NCI-H748 (cell line): ENCODE measurements at regions not wholly inside any gene's neighbourhood (a gene's known extent, or its start where the extent isn't known, plus 50 kb on each side); places are given as distances from the start of the nearest gene placed in this dataset.

Experiments
- DNase-seq: peaks from one replicate; lab custom pipeline; 2025; ENCODE audit not compliant: unreplicated experiment; lab: John Stamatoyannopoulos, UW

DNA sequence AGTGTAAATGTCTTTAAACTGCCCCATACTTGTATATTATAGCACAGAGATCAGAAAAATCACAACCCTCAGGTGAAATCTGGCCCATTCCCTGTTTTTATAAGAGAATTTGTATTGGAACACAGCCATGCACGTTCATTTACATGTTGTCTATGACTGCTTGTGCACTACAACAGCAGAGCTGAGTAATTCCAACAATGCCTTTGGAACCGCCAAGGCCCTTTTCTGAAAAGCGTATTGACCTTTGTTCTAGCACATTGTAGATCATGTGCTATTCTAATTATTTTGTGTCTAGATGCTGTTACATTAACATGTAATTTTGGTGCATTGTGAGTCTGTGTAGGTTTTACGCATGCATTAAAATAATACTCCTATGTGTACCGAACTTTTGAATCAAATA lies 339.6 kb downstream of the CHRM3 start:
- DNase-seq: peak; percentile 7

DNA sequence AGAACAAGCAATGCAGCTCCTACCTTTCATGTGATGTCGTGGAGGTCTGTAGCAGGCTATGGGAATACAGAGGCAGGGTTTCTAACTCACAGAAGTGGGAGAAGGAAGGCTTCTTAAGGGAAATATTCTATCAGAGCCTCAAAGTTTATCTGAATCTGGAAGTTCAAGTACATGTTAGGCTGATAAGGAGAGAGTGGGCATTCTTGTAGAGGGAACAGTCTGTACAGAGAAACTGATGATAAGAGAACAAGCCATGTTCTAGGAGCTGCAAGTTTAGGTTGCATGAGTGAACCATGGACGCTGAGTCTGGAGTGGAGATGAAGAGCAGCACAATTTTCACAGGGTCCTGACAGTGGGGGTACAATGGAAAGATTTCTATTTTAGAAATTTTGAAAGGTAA lies 344.0 kb downstream of the CHRM3 start:
- DNase-seq: no peak

DNA sequence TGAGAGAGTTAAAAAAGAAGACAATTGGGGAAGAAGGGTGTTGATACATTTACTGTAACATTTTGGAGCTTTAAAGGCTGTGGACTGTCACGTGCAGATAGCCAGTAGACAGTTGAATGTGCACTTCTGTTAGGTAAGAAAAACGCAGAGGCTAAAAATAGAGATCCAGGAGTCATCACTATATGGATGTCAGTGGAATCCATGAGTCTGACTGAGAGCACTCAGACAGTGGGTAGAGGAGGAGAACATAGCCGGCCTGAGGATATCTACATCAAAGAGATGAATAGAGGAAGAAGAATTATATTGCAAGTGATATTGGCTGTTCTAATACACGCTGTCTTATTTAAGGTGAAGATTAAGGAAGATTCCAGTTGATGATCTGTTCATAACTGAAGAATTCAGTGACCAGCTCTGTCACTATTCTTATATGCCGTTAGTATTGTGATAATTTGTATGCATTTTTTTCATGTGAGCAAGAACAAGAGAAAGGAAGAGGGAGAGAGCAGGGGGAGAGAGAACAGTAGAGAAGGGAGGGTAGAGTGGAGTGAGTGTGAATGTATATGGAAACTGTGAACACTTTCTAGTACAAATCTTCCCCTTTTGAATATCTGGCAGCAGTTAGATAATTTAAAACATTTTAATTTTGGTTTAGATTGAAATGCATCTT lies 344.8 kb downstream of the CHRM3 start:
- DNase-seq: no peak

DNA sequence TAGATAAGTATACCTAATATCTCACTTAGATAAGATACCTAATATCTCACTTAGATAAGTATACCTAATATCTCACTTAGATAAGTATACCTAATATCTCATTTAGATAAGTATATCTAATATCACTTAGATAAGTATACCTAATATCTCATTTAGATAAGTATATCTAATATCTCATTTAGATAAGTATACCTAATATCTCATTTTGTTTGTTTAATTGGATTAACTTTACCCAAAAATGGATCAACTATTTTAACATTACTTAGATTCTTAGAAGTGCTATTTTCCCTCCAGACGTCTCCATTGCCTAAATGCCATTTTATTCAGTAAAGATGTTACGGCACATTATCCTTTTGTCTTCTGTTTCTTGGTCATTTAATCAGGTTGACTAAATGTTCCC lies 346.4 kb downstream of the CHRM3 start:
- no peak for DNase-seq

DNA sequence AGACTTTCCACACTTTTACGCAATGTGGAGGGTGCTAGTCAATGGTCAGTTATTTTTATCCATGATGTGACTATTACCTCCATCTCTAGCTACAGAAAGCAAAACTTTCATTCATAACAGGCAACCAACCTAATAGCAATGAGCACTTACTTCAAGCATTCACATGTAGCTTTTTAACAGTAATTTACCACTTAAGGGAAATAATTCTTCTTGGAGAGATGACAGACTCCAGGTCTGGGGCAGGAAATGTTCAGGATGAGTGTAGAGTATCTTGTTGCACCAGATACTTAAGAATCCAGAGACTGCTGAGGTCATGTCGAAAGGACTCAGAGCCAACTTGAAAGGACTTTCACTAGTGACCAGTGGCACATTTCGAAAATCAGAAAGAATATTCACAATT lies 347.6 kb downstream of the CHRM3 start:
- no peak for DNase-seq

DNA sequence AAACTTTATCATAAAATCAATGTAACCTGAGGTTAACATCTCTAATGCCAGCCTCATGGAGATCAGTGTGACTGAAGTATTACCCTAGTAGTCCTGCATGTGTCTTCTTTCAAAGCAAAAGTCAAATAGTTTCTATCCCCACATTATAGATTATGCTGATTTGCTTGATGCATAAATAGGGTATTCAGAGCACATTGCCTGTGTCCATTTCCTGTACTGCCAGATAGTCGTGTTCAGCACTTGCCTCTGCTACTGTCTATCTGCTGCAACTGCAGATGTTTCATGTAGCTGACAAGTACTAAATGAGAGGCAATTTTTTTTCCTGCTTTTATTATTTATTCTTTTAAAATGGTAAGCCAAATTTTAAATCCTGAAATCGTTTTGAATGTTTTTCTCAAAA lies 348.7 kb downstream of the CHRM3 start:
- DNase-seq: no peak

DNA sequence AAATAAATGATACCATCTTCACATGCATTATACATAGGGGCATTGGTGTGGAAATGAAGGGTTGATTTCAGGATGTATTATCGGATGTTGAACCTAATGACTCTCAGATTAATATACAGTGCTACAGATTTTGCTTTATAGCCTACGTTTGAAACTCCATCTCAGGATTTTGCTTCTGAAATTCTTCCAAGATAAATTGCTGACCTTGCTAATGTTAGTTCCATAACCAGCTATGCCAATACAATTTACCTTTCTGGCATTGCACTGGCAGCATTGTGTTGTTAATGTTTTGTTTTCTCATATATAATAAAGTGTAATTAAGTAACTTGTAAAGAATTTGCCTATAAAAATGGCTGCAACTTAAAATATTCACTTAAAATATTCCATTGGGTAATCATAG lies 350.1 kb downstream of the CHRM3 start:
- no peak for DNase-seq

DNA sequence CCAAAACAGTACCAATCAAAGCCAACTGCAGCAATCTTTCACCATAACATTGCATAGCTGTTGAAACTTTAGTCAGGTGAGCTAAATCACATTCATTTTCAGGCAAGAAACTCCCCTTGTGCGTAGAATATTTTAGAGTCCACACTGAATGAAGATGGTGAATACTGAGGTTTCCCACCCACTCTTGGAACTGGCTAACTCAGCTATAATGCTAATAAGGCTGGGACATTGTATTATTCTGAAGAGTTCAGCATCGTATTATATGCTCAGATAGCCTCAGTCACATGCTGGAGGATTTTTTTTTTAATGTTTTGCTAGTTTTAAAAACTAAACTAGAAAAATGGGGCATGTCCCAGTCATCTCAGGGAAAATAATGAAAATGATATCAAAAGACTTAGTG lies 352.3 kb upstream of the FMN2 start:
- DNase-seq: no peak

DNA sequence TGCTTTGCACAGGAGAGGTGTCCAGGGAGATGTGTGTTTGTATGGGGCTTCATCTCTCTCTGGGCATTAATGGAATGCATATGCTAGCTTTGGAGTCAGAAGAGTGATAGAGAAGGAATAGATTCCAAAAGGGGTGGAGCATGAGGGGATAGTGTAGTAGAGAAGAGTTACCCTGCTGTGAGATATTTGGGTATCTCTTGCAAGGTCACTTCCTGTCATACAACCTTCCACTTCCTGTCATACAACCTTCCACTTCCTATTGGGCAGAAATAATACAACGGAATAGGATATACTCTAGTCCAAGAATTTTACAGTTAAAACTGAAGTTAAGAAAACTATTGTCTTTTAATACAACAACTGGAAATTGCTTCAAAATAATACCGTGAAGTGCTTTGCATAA lies 351.8 kb upstream of the FMN2 start:
- no peak for DNase-seq

DNA sequence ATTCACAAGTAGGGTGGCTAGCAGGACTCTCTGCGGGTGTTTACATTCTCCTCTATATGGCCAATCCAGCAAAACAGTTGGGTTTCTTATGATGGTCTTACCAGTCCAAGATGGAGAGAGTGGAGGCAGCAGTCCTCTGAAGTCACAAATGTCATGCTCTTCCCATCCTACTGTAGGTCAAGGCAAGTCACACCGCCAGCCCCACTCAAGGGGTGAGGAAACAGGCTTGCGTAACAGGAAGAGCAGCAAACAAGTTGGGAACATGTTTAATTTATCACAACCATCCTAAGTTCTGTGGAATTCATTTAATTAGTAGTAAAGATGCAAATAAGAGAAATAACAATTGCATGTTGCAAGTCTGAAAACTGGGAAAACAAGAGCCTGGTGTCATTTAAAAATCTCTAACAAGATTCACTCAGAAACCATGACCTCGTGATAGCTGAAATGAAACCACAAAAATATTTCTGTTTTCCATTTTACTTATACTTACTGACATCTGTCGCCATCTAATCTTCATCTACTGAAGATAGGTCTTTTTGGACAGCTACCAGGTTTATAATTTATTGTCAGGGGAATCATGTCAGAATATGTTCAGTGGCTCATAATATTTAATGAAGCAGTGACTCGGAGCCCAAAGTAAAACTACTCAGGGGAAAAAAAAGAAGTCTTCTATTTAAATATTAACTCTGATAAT lies 349.1 kb upstream of the FMN2 start:
- no peak for DNase-seq

DNA sequence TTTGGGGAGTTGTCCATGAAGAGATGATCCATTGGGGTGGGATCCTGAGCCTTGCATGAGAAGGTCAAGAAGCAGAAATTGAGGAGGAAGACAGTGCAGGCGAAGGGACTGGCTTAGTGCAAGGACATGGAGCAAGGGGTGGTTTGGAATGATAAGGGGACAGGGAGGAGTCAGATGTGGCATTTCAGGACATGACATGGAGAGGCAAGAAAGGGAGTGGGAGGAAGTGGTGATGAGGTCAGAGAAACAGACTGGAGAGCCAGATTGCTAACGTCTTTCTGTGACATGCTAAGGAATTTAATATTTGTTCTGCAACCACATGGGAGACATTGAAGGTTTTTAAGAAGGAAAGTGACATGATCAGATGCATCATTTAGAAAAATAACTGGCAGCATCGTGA lies 346.8 kb upstream of the FMN2 start:
- DNase-seq: no peak

DNA sequence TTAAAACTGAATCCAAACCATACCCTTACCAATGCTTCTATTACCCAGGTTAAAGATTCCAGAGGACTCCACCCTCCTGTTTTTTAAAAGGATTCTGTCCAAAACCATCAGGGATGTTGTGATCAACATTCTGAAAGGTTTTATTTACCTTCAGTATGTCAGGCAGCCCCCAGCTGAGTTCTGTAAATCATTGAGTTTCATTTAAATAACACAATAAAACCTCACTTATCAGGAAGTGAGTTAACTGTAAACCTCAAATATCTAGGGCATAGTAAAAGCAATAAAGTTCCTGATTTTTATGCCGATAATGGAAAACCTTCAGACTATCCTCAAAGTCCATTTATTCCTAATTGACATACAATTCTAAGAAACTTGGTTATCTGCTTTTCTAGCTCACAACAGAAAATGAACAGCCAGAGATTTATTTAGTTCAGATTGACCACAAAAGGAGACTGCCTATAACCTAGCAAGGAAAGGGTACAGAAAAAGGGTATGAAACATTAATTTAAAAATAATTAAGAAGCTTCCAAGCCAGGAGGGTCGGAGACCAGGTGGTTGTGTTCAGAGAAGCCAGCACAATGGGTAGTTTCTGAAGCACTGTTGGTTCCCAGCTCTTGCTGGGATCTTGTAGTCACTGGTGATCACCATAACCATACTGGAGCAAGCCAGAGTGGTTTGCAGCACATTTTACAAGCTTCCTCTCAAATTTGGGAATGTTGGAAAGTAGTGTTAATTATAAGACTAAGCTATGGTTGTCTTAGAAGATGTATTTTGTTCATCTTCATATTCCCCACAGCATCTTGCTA lies 336.4 kb upstream of the FMN2 start:
- DNase-seq: no peak

DNA sequence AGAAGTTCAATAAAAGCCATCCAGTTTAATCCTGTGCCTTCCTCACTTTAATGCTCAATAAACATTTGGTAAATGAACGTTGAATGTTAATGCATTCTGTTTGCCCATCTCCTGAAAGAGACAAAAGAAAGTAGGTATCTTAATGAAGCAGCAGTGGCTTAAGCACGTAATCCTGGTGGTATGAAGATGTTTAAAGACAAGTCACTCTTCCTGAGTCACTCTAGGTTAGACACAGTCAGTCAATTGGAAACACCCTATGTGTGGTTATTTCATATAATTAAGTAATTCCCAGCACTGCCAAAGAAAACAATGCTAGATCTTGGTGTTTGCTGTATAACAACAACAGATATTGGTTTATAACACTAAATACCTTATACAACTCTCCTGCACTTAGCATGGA lies 334.0 kb upstream of the FMN2 start:
- no peak for DNase-seq

DNA sequence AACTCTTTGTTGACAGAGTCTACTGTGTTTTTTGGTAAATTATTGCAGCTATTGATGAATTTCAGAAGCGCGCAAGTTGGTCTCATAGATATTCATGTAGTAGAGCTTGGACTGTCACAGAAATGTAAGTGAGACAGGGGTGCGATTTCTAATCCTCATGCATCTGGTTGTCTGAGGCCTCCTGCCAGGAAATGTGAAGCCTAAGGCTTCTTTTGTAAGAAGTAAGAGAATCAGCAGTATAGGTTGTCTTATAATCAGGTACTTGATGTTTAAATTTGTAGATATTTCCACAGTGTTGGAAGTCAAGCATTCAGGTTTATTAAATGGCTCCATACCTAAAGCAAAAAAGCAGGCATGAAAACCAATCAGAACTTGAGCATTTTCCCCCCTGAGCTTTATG lies 332.9 kb upstream of the FMN2 start:
- no peak for DNase-seq

DNA sequence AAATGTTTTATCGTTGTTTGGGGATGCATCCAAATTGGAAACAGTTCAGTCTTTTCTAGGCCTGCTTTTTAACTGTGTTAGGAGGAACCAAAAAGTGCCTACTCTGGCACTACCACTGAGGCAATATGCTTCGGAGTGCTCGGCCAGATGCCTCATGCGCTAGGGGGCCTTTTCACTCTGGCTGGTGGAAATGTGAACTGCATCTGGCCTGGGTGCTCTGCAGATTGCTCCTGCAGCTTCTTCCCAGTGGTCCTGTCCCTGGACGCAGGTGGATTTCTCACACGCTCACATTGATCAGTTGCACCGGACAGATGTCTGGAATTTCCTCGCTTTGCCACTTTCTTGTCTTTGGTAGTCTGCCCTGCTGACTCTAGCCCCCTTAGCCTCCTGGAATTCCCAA lies 330.2 kb upstream of the FMN2 start:
- no peak for DNase-seq

DNA sequence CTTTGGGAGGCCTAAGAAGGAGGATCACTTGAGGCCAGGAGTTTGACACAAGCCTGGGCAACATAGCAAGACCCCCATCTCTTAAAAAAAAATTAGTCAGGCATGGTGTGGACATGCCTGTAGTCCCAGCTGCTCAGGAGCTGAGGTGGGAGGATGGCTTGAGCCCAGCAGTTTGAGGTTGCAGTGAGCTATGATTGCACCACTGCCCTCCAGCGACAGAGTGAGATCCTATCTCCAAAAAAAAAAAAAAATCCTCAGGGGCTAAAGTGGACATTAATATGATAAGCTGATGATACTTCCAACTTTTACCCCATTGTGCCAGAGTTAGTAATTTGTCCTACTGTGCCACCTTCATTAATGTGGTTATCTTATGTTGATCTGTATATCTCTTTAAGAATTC lies 327.8 kb upstream of the FMN2 start:
- DNase-seq: no peak

DNA sequence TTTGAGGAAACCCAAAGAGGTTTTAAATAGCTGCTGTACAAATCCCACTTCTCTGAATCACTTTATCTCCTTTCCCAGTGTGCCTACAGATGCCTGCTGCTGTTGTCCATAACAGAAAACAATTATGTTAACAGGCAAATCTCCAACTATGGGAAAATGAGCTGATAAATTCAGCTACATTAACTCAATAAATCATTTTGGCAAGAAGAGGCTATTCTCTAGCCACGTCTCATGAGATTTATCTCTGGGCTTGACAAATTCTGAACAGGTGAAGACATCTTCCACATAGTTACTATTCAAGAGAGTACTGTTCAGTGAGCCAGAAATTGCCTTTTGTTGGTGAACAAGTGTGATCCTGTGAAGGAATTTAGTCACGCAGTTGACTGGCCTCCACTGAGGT lies 327.1 kb upstream of the FMN2 start:
- DNase-seq: no peak

DNA sequence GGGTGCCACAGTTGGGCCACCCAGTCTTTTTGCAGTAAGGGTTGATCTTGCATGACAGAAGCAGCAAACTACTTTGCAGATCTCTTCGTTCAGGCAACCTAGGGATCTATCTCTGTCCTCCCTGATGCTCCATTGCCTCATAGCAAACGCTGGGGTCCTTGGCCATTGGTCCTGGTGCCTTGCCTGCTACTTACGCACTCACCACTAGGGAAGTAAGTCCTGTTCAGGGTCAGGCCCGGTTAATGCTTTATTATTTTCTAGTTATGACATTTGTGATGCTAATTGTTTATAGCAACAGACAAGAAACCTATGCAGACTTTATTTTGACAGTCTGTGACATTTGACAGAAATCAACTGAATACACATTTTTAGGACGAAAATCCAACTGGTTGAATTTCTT lies 326.5 kb upstream of the FMN2 start:
- DNase-seq: no peak

DNA sequence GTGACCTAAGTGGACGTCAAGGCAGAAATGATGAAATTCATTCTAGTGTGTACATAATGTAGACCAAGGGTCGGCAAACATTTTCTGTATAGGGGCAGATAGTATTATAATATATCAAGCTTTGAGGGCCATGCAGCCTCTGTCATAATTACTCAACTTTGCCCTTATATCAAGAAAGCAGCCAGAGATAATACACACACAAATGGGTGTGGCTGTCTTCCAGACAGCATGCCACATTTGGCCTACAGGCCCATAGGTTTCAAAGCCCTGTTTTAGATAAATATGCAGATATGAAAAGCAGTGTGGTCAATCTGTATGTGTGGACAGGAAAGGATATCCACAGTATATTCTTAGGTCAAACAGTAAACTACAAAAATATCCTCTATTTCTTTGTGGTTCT lies 320.1 kb upstream of the FMN2 start:
- DNase-seq: no peak

DNA sequence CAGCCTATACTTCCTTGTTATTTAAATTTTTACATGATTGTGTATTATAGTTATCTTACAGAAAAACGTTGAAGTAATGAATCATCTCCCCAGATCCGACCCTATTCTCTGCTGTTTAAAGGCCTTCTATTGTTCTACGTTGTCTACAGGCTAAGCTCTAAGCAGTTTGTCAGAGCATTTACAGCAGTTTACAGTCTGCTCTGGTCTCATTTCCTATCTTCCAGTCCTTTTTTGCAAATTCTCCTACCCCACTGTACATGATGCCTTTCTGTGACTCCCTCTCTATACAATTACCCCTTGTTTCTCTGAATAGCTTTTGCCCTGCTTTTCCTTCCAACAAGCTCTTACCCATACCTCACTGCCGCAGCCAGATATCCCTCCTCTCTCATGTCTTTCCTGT lies 319.2 kb upstream of the FMN2 start:
- DNase-seq: no peak

DNA sequence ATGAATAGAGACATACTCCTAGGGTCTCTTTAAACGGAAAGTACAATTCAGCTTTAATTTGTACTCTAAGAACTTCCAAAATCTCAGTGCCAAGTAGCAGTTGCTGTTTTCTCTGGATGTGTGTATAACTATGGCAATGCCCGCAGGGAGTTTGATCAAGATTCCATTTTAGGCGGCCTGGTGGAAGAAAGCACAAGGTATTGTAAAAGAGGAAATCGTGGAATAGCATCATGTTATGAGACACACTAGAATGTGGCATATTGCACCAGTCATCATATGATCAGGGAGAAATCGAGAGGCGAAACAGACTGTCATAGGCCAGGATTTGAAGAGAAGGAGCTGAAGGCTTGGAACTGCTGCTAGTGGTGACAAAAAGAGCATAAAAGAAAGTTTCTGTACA lies 316.2 kb upstream of the FMN2 start:
- no peak for DNase-seq

DNA sequence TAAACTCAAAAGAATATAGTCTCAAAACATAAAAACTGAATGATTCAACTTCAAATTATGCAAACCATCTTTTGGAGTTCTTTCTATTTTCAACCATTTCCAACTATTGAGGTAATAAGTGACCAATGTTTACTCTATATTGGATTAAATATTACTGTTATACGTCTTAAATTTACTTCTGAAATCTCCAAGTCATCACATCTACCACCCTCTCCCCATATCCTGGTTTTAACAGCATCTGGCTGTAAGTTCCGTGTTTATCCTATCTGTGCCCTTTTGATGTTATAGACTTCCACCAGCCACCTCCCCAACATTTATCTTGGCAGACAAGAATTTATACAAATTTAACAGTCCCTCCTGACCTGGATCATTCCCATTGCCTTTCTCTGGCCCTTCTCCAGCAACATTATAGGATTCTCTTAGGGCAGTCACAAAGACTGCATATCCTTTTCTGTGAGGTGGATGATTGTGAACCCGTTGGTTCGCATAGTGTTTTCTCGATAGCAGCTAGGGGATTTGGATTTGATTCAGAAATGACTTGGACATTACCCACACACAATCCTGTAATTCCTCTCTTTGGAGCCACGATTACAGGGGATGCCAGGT lies 313.4 kb upstream of the FMN2 start:
- no peak for DNase-seq
